GM21723 (cell line): ENCODE measurements at regions not wholly inside any gene's neighbourhood (a gene's known extent, or its start where the extent isn't known, plus 50 kb on each side); places are given as distances from the start of the nearest gene placed in this dataset.
"Not testable (repeated sequence)": the region's sequence is repeated elsewhere in the genome, so short reads cannot be mapped to it uniquely, and the experiment has no call there.

Experiments
- ATAC-seq: cut with Tn5 transposase; IDR thresholded peaks from one replicate; pipeline ENCODE4 v1.9.1; 2021; ENCODE audit warnings: mild to moderate bottlenecking, moderate library complexity; ENCODE audit not compliant: unreplicated experiment

GRCh38 chr3:145190761-145191160, 970.2 kb downstream of the PLOD2 start:
- ATAC-seq, result no peak

DNA sequence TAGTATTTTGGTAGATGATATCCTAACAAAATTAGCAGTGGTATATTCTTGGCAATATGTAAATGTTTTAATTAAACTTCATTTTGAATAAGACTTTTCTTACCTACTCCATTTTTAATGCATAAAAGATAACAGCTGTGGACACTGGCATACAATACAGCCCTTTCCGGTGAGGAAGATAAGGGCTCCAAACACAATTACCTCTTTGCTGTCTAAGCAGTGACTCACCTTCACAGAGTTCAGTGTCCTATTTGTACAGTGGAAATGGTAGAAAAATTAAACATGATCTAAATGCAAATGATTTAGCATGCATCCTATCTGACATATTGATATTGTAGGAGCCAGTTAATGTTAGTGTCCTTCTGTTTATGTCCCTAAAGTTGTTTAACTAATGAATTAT, 969.4 kb downstream of the PLOD2 start:
- ATAC-seq, result no peak

- ATAC-seq, result no peak
Measured at GRCh38 chr3:145197051-145197820, 963.7 kb downstream of the PLOD2 start.

GRCh38 chr3:145197821-145198220, 963.2 kb downstream of the PLOD2 start:
- no peak for ATAC-seq

DNA sequence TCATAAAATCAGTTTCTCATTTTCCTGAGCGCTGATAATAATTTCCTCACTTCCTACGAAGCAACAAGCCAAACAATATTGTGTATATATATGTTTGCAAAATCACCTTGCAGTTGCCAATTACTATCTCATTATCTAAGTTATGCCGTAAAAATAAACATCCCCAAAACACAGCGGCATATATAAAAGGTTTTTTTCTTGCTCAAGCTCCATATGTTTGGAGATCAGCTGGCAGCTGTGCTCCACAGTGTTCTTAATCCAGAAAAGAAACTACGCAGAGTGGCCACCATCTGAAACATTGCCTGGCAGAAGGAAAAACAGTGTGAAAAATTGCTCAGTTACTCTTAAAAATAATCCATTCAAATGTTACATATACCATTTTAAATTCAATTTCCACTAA, 951.4 kb downstream of the PLOD2 start:
- ATAC-seq, result no peak

DNA sequence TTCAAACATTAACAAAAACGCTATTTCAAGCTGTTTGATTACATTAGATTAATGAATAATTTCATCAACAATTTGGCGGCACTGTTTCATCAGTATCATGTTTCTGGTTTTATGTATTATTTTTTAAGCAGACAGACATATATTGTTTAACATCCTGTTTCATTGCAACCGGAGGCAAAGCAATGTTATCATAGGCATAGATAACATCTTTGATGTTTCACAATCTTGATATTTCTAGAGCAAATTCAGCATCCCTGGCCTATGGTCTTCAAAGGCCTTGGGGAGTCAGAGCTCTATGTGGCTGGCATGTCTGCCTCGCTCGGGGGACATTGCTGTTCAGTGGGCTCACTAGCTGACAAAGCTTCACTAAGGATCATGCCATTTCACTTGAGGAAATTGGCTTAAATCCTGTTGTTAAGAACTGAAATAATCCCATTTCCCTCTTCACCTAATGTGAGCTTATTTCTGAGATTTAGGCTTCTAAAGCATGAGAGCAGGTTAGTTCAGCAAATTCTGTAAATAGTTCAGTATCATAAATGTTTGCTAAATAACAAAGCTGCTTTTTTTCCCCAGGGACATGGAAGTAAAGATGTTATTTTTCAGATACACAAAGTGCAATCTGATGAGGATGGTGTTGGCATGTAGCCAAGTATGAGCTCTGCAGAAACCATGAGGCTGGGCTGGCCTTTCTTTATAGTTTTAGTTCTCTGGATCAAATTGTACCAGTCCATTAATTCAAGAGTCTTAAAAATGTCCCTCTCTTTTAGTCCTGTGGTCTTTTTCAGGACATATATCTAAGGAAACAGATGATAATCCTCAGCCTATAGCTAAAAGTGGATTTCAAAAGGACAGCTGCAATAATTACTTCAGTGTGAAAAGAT, 941.4 kb downstream of the PLOD2 start:
- ATAC-seq, result no peak

DNA sequence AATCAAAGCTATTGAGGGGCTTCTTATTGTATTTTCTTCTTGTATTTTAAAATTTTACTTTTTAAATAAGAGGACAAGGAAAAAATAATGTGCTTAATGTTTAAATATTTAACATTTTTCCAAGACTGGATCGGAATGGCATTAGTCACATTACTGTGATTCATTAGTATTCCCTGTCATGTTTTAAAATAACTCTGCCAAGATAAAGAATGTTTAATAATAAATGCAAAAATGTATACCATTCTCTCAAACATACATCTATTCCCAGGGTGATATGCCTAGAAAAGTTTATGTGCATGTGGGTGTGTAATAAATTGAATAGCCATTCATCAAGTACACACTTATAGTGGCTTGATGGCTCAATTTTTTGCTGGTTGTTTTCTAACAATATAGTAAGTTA, 936.1 kb downstream of the PLOD2 start:
- no peak for ATAC-seq

DNA sequence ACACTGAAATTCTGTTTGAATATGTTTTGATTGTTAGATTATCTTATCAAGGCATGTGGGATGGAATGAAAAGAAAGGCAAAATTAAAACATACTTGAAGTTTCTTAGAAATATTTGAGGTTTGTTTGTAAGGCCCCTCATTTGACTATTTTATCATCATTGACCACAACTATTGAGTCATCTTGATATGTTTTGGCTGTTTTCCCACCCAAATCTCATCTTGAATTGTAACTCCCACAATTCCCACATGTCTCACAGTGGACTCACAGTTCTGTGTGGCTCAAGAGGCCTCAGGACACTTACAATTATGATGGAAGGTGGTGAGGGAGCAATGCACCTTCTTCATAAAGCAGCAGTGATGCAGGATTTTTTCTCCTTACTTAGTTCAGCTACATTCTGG, 917.1 kb downstream of the PLOD2 start:
- ATAC-seq, result no peak

- ATAC-seq, result no peak
Measured at GRCh38 chr3:145244327-145244726, 916.7 kb downstream of the PLOD2 start.

- no peak for ATAC-seq
Measured at GRCh38 chr3:145246291-145246690, 914.7 kb downstream of the PLOD2 start.

GRCh38 chr3:145248928-145249327, 912.1 kb downstream of the PLOD2 start:
- ATAC-seq, result no peak

GRCh38 chr3:145251311-145251710, 909.7 kb downstream of the PLOD2 start:
- no peak for ATAC-seq

GRCh38 chr3:145257967-145258366, 903.0 kb downstream of the PLOD2 start:
- not testable (repeated sequence) for ATAC-seq

GRCh38 chr3:145259166-145259880, 901.7 kb downstream of the PLOD2 start:
- no peak for ATAC-seq

DNA sequence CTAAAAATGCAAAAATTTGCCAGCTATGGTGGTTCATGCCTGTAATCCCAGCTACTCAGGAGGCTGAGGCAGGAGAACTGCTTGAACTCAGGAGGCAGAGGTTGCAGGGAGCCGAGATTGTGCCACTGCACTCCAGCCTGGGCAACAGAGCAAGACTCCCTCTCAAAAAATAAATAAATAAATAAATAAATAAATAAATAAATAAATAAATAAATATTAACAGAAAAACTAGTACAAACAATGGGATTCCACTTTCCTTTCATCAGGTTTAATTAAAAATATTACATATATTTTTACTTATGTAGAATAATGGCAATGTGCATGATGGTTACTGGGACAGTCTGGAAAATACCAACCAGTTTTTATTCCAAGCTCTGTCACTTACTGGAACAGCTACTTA, 897.5 kb downstream of the PLOD2 start:
- ATAC-seq, result not testable (repeated sequence)

DNA sequence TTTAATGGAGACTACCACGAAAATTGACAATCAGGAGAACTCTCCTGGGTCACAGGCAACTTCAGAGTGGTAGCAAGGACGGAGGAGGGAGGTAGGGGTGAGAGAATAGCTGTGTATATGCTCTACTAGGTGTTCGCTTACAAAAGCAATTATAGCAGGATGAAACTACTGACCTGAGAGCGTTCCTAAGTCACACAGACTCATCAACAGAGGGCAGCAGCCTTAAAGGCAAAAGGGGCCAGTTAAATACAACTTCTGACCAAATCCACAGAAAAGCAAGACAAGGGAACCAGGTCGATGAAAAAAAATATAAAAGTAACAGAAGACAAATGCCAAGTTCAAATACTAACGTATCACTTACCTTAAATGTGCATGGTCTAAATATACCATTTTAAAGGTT, 894.6 kb downstream of the PLOD2 start:
- ATAC-seq, result no peak

DNA sequence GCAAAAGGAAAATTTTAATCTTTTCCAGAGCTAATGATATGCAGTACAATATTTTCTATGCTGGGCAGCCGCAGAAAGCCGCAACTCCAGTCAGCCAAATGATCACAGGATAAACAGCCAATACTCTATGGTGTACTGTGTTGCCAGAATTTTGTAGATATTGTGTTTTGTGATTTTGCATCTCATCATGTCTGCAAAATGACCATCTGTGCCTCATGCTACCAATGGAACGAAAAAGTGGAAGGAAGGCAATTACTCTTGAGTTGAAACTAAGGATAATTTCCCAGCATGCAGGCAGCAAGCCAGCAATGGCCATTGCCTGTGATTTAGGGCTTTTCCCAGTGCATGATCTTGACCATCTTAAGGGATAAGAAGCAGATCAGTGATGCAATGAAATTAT, 891.9 kb downstream of the PLOD2 start:
- no peak for ATAC-seq

DNA sequence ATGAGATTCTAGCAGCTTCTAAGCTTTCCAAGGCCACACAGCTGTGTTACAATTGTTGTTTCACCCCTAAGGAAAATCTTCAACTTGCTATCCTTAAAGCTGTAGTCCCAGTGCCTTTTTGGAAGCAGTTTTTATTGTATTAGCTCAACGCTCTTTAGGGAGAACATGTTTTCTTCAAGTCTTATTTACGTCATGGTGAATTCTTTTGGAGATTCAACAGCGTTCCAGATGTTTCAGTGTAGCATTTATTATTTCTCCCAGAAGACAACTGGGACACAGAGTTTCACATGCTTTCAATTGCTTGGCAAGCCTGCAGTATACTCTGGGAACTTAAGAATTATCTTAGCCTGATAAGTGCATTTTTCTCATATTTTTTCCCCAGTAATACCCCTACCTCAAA, 888.3 kb downstream of the PLOD2 start:
- ATAC-seq, result no peak

DNA sequence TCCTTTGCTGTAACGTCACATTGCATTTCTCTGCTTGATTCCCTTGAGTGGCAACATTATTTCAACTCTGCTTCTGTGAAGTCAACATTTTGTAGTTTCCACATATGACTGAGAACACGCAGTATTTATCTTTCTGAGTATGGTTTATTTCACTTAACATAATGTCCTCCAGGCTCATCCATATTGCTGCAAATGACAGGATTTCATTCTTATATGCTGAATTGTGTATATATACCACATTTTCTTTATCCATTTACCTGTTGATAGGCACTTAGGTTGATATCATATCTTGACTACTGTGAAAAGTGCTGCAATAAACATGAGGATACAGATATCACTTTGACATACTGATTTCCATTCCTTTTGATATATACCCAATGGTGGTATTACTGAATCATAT, 878.5 kb downstream of the PLOD2 start:
- ATAC-seq, result no peak

- peak; percentile 84 for ATAC-seq
Measured at GRCh38 chr3:145286937-145287336, 874.0 kb downstream of the PLOD2 start.

DNA sequence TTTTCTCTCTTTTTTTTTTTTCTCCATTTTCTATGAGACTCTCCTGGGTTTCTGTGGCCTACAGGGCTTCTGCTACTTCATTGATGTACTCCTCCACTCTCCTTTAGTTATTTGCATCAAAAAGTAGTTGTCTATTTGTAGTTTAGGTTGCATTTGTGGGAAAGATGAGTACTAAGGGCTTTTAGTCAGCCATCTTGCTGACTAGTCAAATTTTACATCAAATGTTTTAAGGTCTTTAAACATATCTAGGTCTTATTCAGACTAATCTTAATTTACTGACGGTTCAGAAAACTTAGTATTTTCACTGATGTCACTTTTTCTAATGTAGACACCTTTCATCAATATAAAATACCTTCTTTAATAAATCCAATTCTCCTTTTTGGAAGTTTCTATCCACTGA, 871.0 kb downstream of the PLOD2 start:
- no peak for ATAC-seq

- ATAC-seq, result no peak
Measured at GRCh38 chr3:145294572-145294971, 866.4 kb downstream of the PLOD2 start.
